Activated CD4-positive, alpha-beta memory T cell treated with anti-CD3 and anti-CD28 coated beads, Interleukin-2, amount 10 ng/mL, durations not matched to agents 7 days and 5 days (primary cell): ENCODE measurements at regions not wholly inside any gene's neighbourhood (a gene's known extent, or its start where the extent isn't known, plus 50 kb on each side); places are given as distances from the start of the nearest gene placed in this dataset.

ENCODE experiments used
- CTCF ChIA-PET: fragments of 350-600 bp; sonication (Branson Sonifier 250); formaldehyde crosslinking; loops from one replicate; lab custom pipeline; 2021; ENCODE audit warnings: antibody characterized with exemption, inconsistent platforms; lab: Charles Lee
- POLR2A ChIA-PET: fragments of 350-600 bp; sonication (Branson Sonifier 250); formaldehyde crosslinking; loops from one replicate; lab custom pipeline; 2021; ENCODE audit warnings: antibody characterized with exemption; lab: Charles Lee
- DNase-seq: peaks from one replicate; pipeline ENCODE4 v3.0.0-alpha.2; 2020
- H3K27ac Mint-ChIP-seq: one replicate; pipeline ENCODE4 v1.8.0; 2021; ENCODE audit warnings: mild to moderate bottlenecking, mixed read lengths
- H3K27me3 Mint-ChIP-seq: one replicate; pipeline ENCODE4 v1.8.0; 2021; ENCODE audit warnings: mixed read lengths
- H3K36me3 Mint-ChIP-seq: one replicate; pipeline ENCODE4 v1.8.0; 2021; ENCODE audit warnings: low read depth, mixed read lengths
- H3K4me1 Mint-ChIP-seq: one replicate; pipeline ENCODE4 v1.8.0; 2021; ENCODE audit warnings: mixed read lengths
- H3K4me3 Mint-ChIP-seq: one replicate; pipeline ENCODE4 v1.8.0; 2021; ENCODE audit warnings: mild to moderate bottlenecking, mixed read lengths
- H3K9me3 Mint-ChIP-seq: one replicate; pipeline ENCODE4 v1.8.0; 2021; ENCODE audit warnings: mixed read lengths

GRCh38 chr6:51273228-51273961 is 454.7 kb downstream of the TFAP2B start:
- no peak overlapping the region for H3K27ac Mint-ChIP-seq
- H3K4me3 Mint-ChIP-seq: no peak overlapping the region
- H3K27me3 Mint-ChIP-seq: no peaks in the 10 kb centered on the region
- CTCF ChIA-PET: no interaction called here
- H3K4me1 Mint-ChIP-seq: no peaks in the 10 kb centered on the region
- peaks cover 3% of the 10 kb centered on the region for H3K9me3 Mint-ChIP-seq
- DNase-seq: no peak
- POLR2A ChIA-PET: no interaction called here
- no peaks in the 10 kb centered on the region for H3K36me3 Mint-ChIP-seq

- CTCF ChIA-PET: no interaction called here
- Mint-ChIP-seq H3K9me3 (peaks cover 3% of the 10 kb centered on the region), H3K4me1 (no peaks in the 10 kb centered on the region), H3K27me3 (no peaks in the 10 kb centered on the region), H3K4me3 (no peak overlapping the region), H3K27ac (no peak overlapping the region), H3K36me3 (no peaks in the 10 kb centered on the region)
- no peak for DNase-seq
- POLR2A ChIA-PET: no interaction called here
Measured at GRCh38 chr6:51277474-51277873, 458.8 kb downstream of the TFAP2B start.

GRCh38 chr6:51282026-51282425 is 463.4 kb downstream of the TFAP2B start:
- peaks cover 3% of the 10 kb centered on the region for H3K9me3 Mint-ChIP-seq
- H3K36me3 Mint-ChIP-seq: no peaks in the 10 kb centered on the region
- POLR2A ChIA-PET: no interaction called here
- H3K27ac Mint-ChIP-seq: no peak overlapping the region
- H3K4me3 Mint-ChIP-seq: no peak overlapping the region
- DNase-seq: no peak
- no peaks in the 10 kb centered on the region for H3K27me3 Mint-ChIP-seq
- CTCF ChIA-PET: no interaction called here
- no peaks in the 10 kb centered on the region for H3K4me1 Mint-ChIP-seq

- no peak for DNase-seq
- no peaks in the 10 kb centered on the region for H3K4me1 Mint-ChIP-seq
- peaks cover 3% of the 10 kb centered on the region for H3K9me3 Mint-ChIP-seq
- H3K27ac Mint-ChIP-seq: no peak overlapping the region
- ChIA-PET POLR2A (no interaction called here), CTCF (no interaction called here)
- no peaks in the 10 kb centered on the region for H3K27me3 Mint-ChIP-seq
- H3K4me3 Mint-ChIP-seq: no peak overlapping the region
- no peaks in the 10 kb centered on the region for H3K36me3 Mint-ChIP-seq
Measured at GRCh38 chr6:51283723-51284355, 465.2 kb downstream of the TFAP2B start.

- ChIA-PET CTCF (no interaction called here), POLR2A (no interaction called here)
- H3K9me3 Mint-ChIP-seq: no peaks in the 10 kb centered on the region
- H3K4me3 Mint-ChIP-seq: no peak overlapping the region
- no peak for DNase-seq
- no peaks in the 10 kb centered on the region for H3K36me3 Mint-ChIP-seq
- no peak overlapping the region for H3K27ac Mint-ChIP-seq
- H3K27me3 Mint-ChIP-seq: no peaks in the 10 kb centered on the region
- H3K4me1 Mint-ChIP-seq: no peaks in the 10 kb centered on the region
Measured at GRCh38 chr6:51285876-51286275, 467.2 kb downstream of the TFAP2B start.

- ChIA-PET POLR2A (no interaction called here), CTCF (no interaction called here)
- Mint-ChIP-seq H3K27me3 (no peaks in the 10 kb centered on the region), H3K27ac (no peak overlapping the region), H3K36me3 (no peaks in the 10 kb centered on the region), H3K4me3 (no peak overlapping the region), H3K4me1 (no peaks in the 10 kb centered on the region), H3K9me3 (no peaks in the 10 kb centered on the region)
- no peak for DNase-seq
Measured at GRCh38 chr6:51289041-51289440, 470.4 kb downstream of the TFAP2B start.

- ChIA-PET CTCF (no interaction called here), POLR2A (no interaction called here)
- no peak for DNase-seq
- Mint-ChIP-seq H3K27me3 (no peaks in the 10 kb centered on the region), H3K27ac (no peak overlapping the region), H3K36me3 (no peaks in the 10 kb centered on the region), H3K4me1 (no peaks in the 10 kb centered on the region), H3K4me3 (no peak overlapping the region), H3K9me3 (no peaks in the 10 kb centered on the region)
Measured at GRCh38 chr6:51292659-51293058, 474.0 kb downstream of the TFAP2B start.

GRCh38 chr6:51299621-51300380 is 481.1 kb downstream of the TFAP2B start:
- Mint-ChIP-seq H3K36me3 (no peaks in the 10 kb centered on the region), H3K4me1 (no peaks in the 10 kb centered on the region), H3K4me3 (no peak overlapping the region), H3K27ac (no peak overlapping the region), H3K27me3 (no peaks in the 10 kb centered on the region), H3K9me3 (no peaks in the 10 kb centered on the region)
- DNase-seq: no peak
- ChIA-PET POLR2A (no interaction called here), CTCF (no interaction called here)

- Mint-ChIP-seq H3K9me3 (no peaks in the 10 kb centered on the region), H3K4me3 (no peak overlapping the region), H3K27me3 (no peaks in the 10 kb centered on the region), H3K4me1 (no peaks in the 10 kb centered on the region), H3K36me3 (no peaks in the 10 kb centered on the region), H3K27ac (no peak overlapping the region)
- no peak for DNase-seq
- ChIA-PET POLR2A (no interaction called here), CTCF (no interaction called here)
Measured at GRCh38 chr6:51300510-51300909, 481.8 kb downstream of the TFAP2B start.

GRCh38 chr6:51301962-51302361 is 483.3 kb downstream of the TFAP2B start:
- POLR2A ChIA-PET: no interaction called here
- H3K36me3 Mint-ChIP-seq: no peaks in the 10 kb centered on the region
- no peaks in the 10 kb centered on the region for H3K9me3 Mint-ChIP-seq
- H3K27me3 Mint-ChIP-seq: no peaks in the 10 kb centered on the region
- no peaks in the 10 kb centered on the region for H3K4me1 Mint-ChIP-seq
- H3K4me3 Mint-ChIP-seq: no peak overlapping the region
- no peak for DNase-seq
- CTCF ChIA-PET: no interaction called here
- H3K27ac Mint-ChIP-seq: no peak overlapping the region

- Mint-ChIP-seq H3K9me3 (no peaks in the 10 kb centered on the region), H3K27me3 (no peaks in the 10 kb centered on the region), H3K4me1 (no peaks in the 10 kb centered on the region), H3K4me3 (no peak overlapping the region), H3K36me3 (no peaks in the 10 kb centered on the region), H3K27ac (no peak overlapping the region)
- ChIA-PET CTCF (no interaction called here), POLR2A (no interaction called here)
- no peak for DNase-seq
Measured at GRCh38 chr6:51302431-51302830, 483.8 kb downstream of the TFAP2B start.

- no peaks in the 10 kb centered on the region for H3K4me1 Mint-ChIP-seq
- CTCF ChIA-PET: no interaction called here
- no peaks in the 10 kb centered on the region for H3K27me3 Mint-ChIP-seq
- no peak overlapping the region for H3K27ac Mint-ChIP-seq
- no peaks in the 10 kb centered on the region for H3K9me3 Mint-ChIP-seq
- POLR2A ChIA-PET: no interaction called here
- no peaks in the 10 kb centered on the region for H3K36me3 Mint-ChIP-seq
- no peak for DNase-seq
- no peak overlapping the region for H3K4me3 Mint-ChIP-seq
Measured at GRCh38 chr6:51303338-51303737, 484.7 kb downstream of the TFAP2B start.

- ChIA-PET CTCF (no interaction called here), POLR2A (no interaction called here)
- no peaks in the 10 kb centered on the region for H3K9me3 Mint-ChIP-seq
- H3K4me1 Mint-ChIP-seq: no peaks in the 10 kb centered on the region
- H3K27me3 Mint-ChIP-seq: no peaks in the 10 kb centered on the region
- no peaks in the 10 kb centered on the region for H3K36me3 Mint-ChIP-seq
- no peak for DNase-seq
- H3K27ac Mint-ChIP-seq: no peak overlapping the region
- H3K4me3 Mint-ChIP-seq: no peak overlapping the region
Measured at GRCh38 chr6:51314965-51315364, 496.3 kb downstream of the TFAP2B start.
